Lower leg skin (tissue), 3 donors: ENCODE measurements at regions not wholly inside any gene's neighbourhood (a gene's known extent, or its start where the extent isn't known, plus 50 kb on each side); places are given as distances from the start of the nearest gene placed in this dataset.

Experiments
- CTCF ChIP-seq, 3 donors: fragments of 450-650 bp; IDR thresholded peaks; one replicate each; pipeline ENCODE4 v1.5.1; 2016; ENCODE audit warnings: antibody characterized with exemption in 3 of 3, mild to moderate bottlenecking in 3 of 3, moderate library complexity in 2 of 3
- POLR2A ChIP-seq, 2 donors: fragments of 450-650 bp; IDR thresholded peaks; one replicate each; pipeline ENCODE4 v1.6.1; 2016 to 2017; ENCODE audit warnings: antibody characterized with exemption in 2 of 2, mild to moderate bottlenecking in 1 of 2, moderate library complexity in 1 of 2

- TF ChIP-seq CTCF (IDR thresholded peaks at IDR 0.05): no peak
- TF ChIP-seq POLR2A (IDR thresholded peaks at IDR 0.05): no peak
Measured at GRCh38 chrX:75638332-75638731, 115.5 kb upstream of the ZDHHC15 start.
